Liver (tissue), 8 donors: ENCODE measurements at regions not wholly inside any gene's neighbourhood (a gene's known extent, or its start where the extent isn't known, plus 50 kb on each side); places are given as distances from the start of the nearest gene placed in this dataset.

Experiments used
- DNase-seq: peaks from one replicate; pipeline ENCODE4 v3.0.0-alpha.2; 2017; ENCODE audit warnings: low spot score
- H3K27ac ChIP-seq, 2 donors: one replicate each; pipeline ENCODE4 v1.7.0; 2013; ENCODE audit warnings: inconsistent platforms in 2 of 2, low read length in 2 of 2, control low read depth in 1 of 2, low read depth in 1 of 2, mild to moderate bottlenecking in 1 of 2
- H3K27me3 ChIP-seq, 4 donors: one replicate each; pipeline versions ENCODE4 v1.6.1 to v1.7.0; 2013; ENCODE audit warnings: low read length in 3 of 4, inconsistent platforms in 1 of 4, mild to moderate bottlenecking in 1 of 4, moderate library complexity in 1 of 4; ENCODE audit not compliant: control insufficient read depth in 4 of 4, insufficient read depth in 4 of 4
- H3K36me3 ChIP-seq, 4 donors: one replicate each; pipeline versions ENCODE4 v1.6.1 to v1.7.0; 2013; ENCODE audit warnings: low read length in 3 of 4, mild to moderate bottlenecking in 3 of 4, low read depth in 1 of 4, moderate library complexity in 1 of 4; ENCODE audit not compliant: control insufficient read depth in 4 of 4, insufficient read depth in 3 of 4
- H3K4me1 ChIP-seq, 4 donors: one replicate each; pipeline versions ENCODE4 v1.6.1 to v1.7.0; 2013; ENCODE audit warnings: low read length in 3 of 4, mild to moderate bottlenecking in 3 of 4, moderate library complexity in 1 of 4; ENCODE audit not compliant: control insufficient read depth in 4 of 4, insufficient read depth in 4 of 4
- H3K4me3 ChIP-seq, 3 donors: one replicate each; pipeline versions ENCODE4 v1.6.1 to v1.7.0; 2013; ENCODE audit warnings: low read length in 3 of 3, control low read depth in 1 of 3, low read depth in 1 of 3, mild to moderate bottlenecking in 1 of 3
- H3K9ac ChIP-seq, 2 donors: one replicate each; pipeline ENCODE4 v1.7.0; 2013; ENCODE audit warnings: low read length in 2 of 2, mild to moderate bottlenecking in 2 of 2, moderate library complexity in 2 of 2, control low read depth in 1 of 2, low read depth in 1 of 2
- H3K9me3 ChIP-seq, 4 donors: one replicate each; pipeline versions ENCODE4 v1.6.1 to v1.7.0; 2013; ENCODE audit warnings: low read length in 3 of 4; ENCODE audit not compliant: control insufficient read depth in 4 of 4
- EGR1 ChIP-seq, 2 donors: IDR thresholded peaks; 2 replicates each; pipeline ENCODE4 v1.6.1; 2016 to 2018; ENCODE audit warnings: antibody characterized with exemption in 2 of 2, low read depth in 2 of 2
- FOXA1 ChIP-seq: IDR thresholded peaks from 2 replicates; pipeline ENCODE4 v1.6.1; 2016; ENCODE audit warnings: antibody characterized with exemption
- FOXA2 ChIP-seq: IDR thresholded peaks from 2 replicates; pipeline ENCODE4 v1.6.1; 2016; ENCODE audit warnings: antibody characterized with exemption
- GABPA ChIP-seq, 2 donors: IDR thresholded peaks in 1 of 2; conservative IDR thresholded peaks in 1 of 2; 2 replicates each; pipeline ENCODE4 v1.6.1; 2016; ENCODE audit warnings: antibody characterized with exemption in 2 of 2, mild to moderate bottlenecking in 1 of 2, moderate library complexity in 1 of 2
- HNF4A ChIP-seq, 2 donors: conservative IDR thresholded peaks; 2 replicates each; pipeline ENCODE4 v1.6.1; 2016; ENCODE audit warnings: antibody characterized with exemption in 2 of 2, mild to moderate bottlenecking in 2 of 2
- HNF4G ChIP-seq: IDR thresholded peaks from 2 replicates; pipeline ENCODE4 v1.6.1; 2016; ENCODE audit warnings: antibody characterized with exemption
- JUND ChIP-seq, 2 donors: IDR thresholded peaks; 2 replicates each; pipeline ENCODE4 v1.6.1; 2016; ENCODE audit warnings: antibody characterized with exemption in 2 of 2
- NR2F2 ChIP-seq: IDR thresholded peaks from 2 replicates; pipeline ENCODE4 v1.6.1; 2016; ENCODE audit warnings: antibody characterized with exemption
- RAD21 ChIP-seq, 2 donors: IDR thresholded peaks; 2 replicates each; pipeline ENCODE4 v1.6.1; 2016; ENCODE audit warnings: antibody characterized with exemption in 2 of 2, mild to moderate bottlenecking in 2 of 2
- RXRA ChIP-seq, 2 donors: IDR thresholded peaks; 2 replicates each; pipeline ENCODE4 v1.6.1; 2017 to 2018; ENCODE audit warnings: antibody characterized with exemption in 2 of 2, mild to moderate bottlenecking in 1 of 2
- SP1 ChIP-seq: IDR thresholded peaks from 2 replicates; pipeline ENCODE4 v1.6.1; 2018; ENCODE audit warnings: antibody characterized with exemption, mild to moderate bottlenecking
- TAF1 ChIP-seq: conservative IDR thresholded peaks from 2 replicates; pipeline ENCODE4 v1.6.1; 2016; ENCODE audit warnings: antibody characterized with exemption, mild to moderate bottlenecking
- YY1 ChIP-seq: IDR thresholded peaks from 2 replicates; pipeline ENCODE4 v1.6.1; 2016; ENCODE audit warnings: antibody characterized with exemption, mild to moderate bottlenecking
- WGBS: extraction: QIAGEN DNeasy Blood & Tissue Kit; methylation state at CpG from one replicate; pipeline ENCODE4 v1.1.7; 2013; 5-methylcytosine and 5-hydroxymethylcytosine counted together
- TF ChIP-seq, protein P1 (sequence below): IDR thresholded peaks from 2 replicates; pipeline ENCODE4 v1.6.1; 2016; ENCODE audit warnings: antibody characterized with exemption
- TF ChIP-seq, protein P2 (sequence below): IDR thresholded peaks from 2 replicates; pipeline ENCODE4 v1.6.1; 2016; ENCODE audit warnings: antibody characterized with exemption, mild to moderate bottlenecking
- TF ChIP-seq, protein P3 (sequence below): IDR thresholded peaks from 2 replicates; pipeline ENCODE4 v1.6.1; 2016; ENCODE audit warnings: antibody characterized with exemption
- TF ChIP-seq, protein P4 (sequence below): fragments of 150-350 bp; IDR thresholded peaks from 2 replicates; pipeline ENCODE4 v1.5.1; 2017; ENCODE audit warnings: improper control_type of control experiment, low read depth, low read length; ENCODE audit not compliant: missing input control
- TF ChIP-seq, protein P5 (sequence below): IDR thresholded peaks from 2 replicates; pipeline ENCODE4 v1.6.1; 2016; ENCODE audit warnings: antibody characterized with exemption
- donor health status: healthy.
- donor health status: healthy.
- donor health status: healthy.
- donor health status: healthy.
- donor health status: healthy.

DNA sequence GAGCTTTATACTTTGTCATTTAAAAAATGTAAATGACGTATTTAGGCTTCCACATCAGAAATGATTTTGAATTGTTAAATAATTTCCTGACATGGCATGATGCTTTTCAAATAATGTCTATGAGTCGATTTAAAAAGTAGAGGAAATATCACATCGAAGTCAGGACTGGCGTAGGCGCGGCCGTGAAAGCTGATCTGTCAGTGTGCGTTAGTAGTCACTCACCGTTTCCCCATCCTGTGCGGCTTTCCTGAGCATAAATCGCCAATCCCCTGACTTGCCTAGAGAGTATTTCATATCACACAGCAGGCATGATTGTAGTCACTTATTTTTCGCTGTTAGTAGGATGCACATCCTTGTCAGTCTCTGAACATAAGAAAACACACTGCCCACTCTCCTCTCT lies 843.1 kb downstream of the SOCS6 start:
- Histone ChIP-seq H3K9me3 (no peaks in the 10 kb centered on the region), H3K4me3 (no peak overlapping the region), H3K36me3 (no peaks in the 10 kb centered on the region), H3K27me3 (no peaks in the 10 kb centered on the region), H3K9ac (no peak overlapping the region), H3K4me1 (no peaks in the 10 kb centered on the region), H3K27ac (no peak overlapping the region)
- WGBS, result 90% methylated on average over 12 of the region's 12 CpGs
- TF ChIP-seq EGR1 (IDR thresholded peaks at IDR 0.05; ENCODE audit: low read depth in 2 of 2), result no peak
- TF ChIP-seq FOXA2, result no peak
- TF ChIP-seq GABPA (IDR thresholded peaks at IDR 0.05 in 1 of 2, conservative IDR thresholded peaks at IDR 0.05 in 1 of 2), result no peak
- TF ChIP-seq, protein P1, sequence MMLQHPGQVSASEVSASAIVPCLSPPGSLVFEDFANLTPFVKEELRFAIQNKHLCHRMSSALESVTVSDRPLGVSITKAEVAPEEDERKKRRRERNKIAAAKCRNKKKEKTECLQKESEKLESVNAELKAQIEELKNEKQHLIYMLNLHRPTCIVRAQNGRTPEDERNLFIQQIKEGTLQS, result no peak
- no peak for TF ChIP-seq FOXA1
- no peak for TF ChIP-seq TAF1
- TF ChIP-seq YY1, result no peak
- DNase-seq, result no peak

DNA sequence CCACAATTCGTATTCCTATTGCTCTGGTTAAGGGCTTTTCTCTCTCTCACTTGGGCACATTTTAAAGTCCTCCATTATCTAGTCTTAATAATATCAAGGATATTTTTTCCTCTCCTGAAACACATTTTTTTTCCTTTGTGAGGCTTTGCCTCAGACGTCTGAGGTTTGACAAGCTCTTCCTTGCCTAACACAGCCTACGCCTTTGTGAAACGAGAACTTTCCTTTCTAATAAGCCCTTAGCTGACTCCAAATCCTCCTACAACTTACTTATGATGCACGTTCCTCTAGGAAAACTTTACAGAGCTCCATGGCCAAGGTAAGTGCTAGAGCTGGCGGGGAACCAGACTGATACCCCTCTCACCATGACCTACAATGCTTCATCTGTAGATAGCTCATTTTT lies 841.5 kb downstream of the SOCS6 start:
- Histone ChIP-seq H3K4me3 (no peak overlapping the region), H3K4me1 (no peaks in the 10 kb centered on the region), H3K9me3 (no peaks in the 10 kb centered on the region), H3K27ac (no peak overlapping the region), H3K36me3 (no peaks in the 10 kb centered on the region), H3K27me3 (no peaks in the 10 kb centered on the region), H3K9ac (no peak overlapping the region)
- TF ChIP-seq FOXA1 (no peak), RXRA (IDR thresholded peaks at IDR 0.05) (no peak), EGR1 (IDR thresholded peaks at IDR 0.05; ENCODE audit: low read depth in 2 of 2) (no peak), HNF4G (no peak)
- DNase-seq, result no peak
- 82% methylated on average over 6 of the region's 6 CpGs for WGBS

DNA sequence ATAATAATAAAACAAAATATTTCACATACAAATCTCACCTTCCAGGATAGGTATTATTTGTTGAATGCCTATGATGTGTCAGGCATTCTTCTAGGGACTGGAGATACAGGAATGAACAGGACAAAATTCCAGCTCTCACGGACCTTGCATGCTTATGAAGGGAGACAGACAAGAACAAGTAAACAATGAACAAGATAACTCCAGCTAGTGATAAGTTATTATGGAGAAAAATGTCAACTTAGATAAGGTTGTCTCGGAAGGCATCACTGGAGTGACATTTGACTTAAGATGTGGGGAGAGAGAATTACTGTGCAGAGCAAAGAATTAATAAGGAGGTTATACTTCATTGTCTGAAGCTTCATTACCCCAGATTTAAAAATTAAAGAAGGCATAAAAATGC lies 836.7 kb downstream of the SOCS6 start:
- H3K9ac ChIP-seq, result no peak overlapping the region
- WGBS, result 35% methylated on average over 2 of the region's 2 CpGs
- TF ChIP-seq SP1 (no peak), GABPA (IDR thresholded peaks at IDR 0.05 in 1 of 2, conservative IDR thresholded peaks at IDR 0.05 in 1 of 2) (no peak), JUND (IDR thresholded peaks at IDR 0.05) (no peak), RAD21 (IDR thresholded peaks at IDR 0.05) (no peak), FOXA2 (no peak), HNF4G (no peak), EGR1 (IDR thresholded peaks at IDR 0.05; ENCODE audit: low read depth in 2 of 2) (no peak), HNF4A (conservative IDR thresholded peaks at IDR 0.05) (no peak), NR2F2 (no peak), FOXA1 (no peak), YY1 (no peak), TAF1 (no peak), RXRA (IDR thresholded peaks at IDR 0.05) (no peak)
- TF ChIP-seq, protein P2, sequence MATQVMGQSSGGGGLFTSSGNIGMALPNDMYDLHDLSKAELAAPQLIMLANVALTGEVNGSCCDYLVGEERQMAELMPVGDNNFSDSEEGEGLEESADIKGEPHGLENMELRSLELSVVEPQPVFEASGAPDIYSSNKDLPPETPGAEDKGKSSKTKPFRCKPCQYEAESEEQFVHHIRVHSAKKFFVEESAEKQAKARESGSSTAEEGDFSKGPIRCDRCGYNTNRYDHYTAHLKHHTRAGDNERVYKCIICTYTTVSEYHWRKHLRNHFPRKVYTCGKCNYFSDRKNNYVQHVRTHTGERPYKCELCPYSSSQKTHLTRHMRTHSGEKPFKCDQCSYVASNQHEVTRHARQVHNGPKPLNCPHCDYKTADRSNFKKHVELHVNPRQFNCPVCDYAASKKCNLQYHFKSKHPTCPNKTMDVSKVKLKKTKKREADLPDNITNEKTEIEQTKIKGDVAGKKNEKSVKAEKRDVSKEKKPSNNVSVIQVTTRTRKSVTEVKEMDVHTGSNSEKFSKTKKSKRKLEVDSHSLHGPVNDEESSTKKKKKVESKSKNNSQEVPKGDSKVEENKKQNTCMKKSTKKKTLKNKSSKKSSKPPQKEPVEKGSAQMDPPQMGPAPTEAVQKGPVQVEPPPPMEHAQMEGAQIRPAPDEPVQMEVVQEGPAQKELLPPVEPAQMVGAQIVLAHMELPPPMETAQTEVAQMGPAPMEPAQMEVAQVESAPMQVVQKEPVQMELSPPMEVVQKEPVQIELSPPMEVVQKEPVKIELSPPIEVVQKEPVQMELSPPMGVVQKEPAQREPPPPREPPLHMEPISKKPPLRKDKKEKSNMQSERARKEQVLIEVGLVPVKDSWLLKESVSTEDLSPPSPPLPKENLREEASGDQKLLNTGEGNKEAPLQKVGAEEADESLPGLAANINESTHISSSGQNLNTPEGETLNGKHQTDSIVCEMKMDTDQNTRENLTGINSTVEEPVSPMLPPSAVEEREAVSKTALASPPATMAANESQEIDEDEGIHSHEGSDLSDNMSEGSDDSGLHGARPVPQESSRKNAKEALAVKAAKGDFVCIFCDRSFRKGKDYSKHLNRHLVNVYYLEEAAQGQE, result no peak
- TF ChIP-seq, protein P3, sequence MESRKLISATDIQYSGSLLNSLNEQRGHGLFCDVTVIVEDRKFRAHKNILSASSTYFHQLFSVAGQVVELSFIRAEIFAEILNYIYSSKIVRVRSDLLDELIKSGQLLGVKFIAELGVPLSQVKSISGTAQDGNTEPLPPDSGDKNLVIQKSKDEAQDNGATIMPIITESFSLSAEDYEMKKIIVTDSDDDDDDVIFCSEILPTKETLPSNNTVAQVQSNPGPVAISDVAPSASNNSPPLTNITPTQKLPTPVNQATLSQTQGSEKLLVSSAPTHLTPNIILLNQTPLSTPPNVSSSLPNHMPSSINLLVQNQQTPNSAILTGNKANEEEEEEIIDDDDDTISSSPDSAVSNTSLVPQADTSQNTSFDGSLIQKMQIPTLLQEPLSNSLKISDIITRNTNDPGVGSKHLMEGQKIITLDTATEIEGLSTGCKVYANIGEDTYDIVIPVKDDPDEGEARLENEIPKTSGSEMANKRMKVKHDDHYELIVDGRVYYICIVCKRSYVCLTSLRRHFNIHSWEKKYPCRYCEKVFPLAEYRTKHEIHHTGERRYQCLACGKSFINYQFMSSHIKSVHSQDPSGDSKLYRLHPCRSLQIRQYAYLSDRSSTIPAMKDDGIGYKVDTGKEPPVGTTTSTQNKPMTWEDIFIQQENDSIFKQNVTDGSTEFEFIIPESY, result no peak
- TF ChIP-seq, protein P4, sequence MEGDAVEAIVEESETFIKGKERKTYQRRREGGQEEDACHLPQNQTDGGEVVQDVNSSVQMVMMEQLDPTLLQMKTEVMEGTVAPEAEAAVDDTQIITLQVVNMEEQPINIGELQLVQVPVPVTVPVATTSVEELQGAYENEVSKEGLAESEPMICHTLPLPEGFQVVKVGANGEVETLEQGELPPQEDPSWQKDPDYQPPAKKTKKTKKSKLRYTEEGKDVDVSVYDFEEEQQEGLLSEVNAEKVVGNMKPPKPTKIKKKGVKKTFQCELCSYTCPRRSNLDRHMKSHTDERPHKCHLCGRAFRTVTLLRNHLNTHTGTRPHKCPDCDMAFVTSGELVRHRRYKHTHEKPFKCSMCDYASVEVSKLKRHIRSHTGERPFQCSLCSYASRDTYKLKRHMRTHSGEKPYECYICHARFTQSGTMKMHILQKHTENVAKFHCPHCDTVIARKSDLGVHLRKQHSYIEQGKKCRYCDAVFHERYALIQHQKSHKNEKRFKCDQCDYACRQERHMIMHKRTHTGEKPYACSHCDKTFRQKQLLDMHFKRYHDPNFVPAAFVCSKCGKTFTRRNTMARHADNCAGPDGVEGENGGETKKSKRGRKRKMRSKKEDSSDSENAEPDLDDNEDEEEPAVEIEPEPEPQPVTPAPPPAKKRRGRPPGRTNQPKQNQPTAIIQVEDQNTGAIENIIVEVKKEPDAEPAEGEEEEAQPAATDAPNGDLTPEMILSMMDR, result no peak
- TF ChIP-seq, protein P5, sequence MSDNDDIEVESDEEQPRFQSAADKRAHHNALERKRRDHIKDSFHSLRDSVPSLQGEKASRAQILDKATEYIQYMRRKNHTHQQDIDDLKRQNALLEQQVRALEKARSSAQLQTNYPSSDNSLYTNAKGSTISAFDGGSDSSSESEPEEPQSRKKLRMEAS, result no peak
- TF ChIP-seq, protein P1, result no peak
- H3K4me1 ChIP-seq, result no peaks in the 10 kb centered on the region
- no peak overlapping the region for H3K27ac ChIP-seq
- H3K27me3 ChIP-seq, result no peaks in the 10 kb centered on the region
- H3K36me3 ChIP-seq, result no peaks in the 10 kb centered on the region
- DNase-seq, result no peak
- H3K4me3 ChIP-seq, result no peak overlapping the region
- peaks cover 0 to 6% (median under 1%) of the 10 kb centered on the region in 4 donors for H3K9me3 ChIP-seq
